C4-2B (cell line): ENCODE measurements at regions not wholly inside any gene's neighbourhood (a gene's known extent, or its start where the extent isn't known, plus 50 kb on each side); places are given as distances from the start of the nearest gene placed in this dataset.

Experiments
- CTCF ChIP-seq: fragments of 450-650 bp; conservative IDR thresholded peaks from 2 replicates; pipeline ENCODE4 v1.5.1; 2017; ENCODE audit warnings: mild to moderate bottlenecking
- ZFX ChIP-seq: fragments of 450-650 bp; IDR thresholded peaks from 2 replicates; pipeline ENCODE4 v1.6.1; 2017

DNA sequence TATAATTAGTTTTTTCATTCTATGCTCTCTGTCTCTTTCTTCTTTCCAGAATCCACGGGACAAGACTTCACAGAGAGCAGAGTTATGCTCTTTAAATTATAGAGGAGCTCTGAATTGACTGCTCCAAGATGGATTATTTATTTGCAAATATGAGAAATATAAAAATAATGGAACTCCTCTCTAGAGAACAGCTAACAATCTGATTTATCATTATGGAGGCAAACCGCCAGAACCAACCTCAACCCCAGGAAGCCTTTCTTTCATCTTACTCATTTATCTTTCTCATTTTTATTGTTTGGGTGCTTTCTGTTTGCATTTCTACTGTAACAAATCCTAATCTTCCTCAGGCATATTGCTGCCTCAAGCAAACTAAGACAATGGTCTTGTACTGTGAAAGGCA is 216.5 kb downstream of the C12orf50 start:
- TF ChIP-seq CTCF = no peak
- no peak for TF ChIP-seq ZFX
